ENCODE measurements at regions not wholly inside any gene's neighbourhood (a gene's known extent, or its start where the extent isn't known, plus 50 kb on each side); places are given as distances from the start of the nearest gene placed in this dataset.

- TF ChIP-seq POLR2A (IDR thresholded peaks at IDR 0.05; ENCODE audit: low read depth, low read length), result no peak
- TF ChIP-seq SPI1 (IDR thresholded peaks at IDR 0.05; ENCODE audit: low read depth, low read length), result no peak
Observed at GRCh38 chr22:48824712-48825651, 1002.7 kb downstream of the BRD1 start.

All from GM12891 (cell line).